ENCODE measurements at regions not wholly inside any gene's neighbourhood (a gene's known extent, or its start where the extent isn't known, plus 50 kb on each side); places are given as distances from the start of the nearest gene placed in this dataset.

DNA sequence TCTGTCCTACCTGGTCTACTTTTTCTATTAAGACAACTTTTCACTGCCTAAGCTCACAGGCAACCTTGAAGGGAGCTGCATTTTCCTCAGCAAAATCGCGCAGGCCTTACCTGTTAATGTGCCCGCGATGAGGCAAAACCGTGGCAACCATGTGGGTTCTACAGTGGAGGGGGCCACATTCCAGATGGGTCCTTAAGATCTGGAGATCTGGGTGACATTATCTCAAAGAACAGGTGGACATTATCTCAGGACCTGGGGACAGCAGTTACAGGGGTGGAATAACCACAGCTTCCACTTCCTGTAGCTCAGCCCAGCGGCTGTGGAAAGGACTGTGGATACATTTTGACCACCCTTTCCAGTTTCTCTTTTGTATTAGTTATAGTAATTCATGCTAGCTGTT, 112.8 kb upstream of the PTCH1 start:
- POLR2A ChIA-PET, result no interaction called here
- ATAC-seq (ENCODE audit: poor library complexity), result no peak
- no peak overlapping the region for H3K4me3 Mint-ChIP-seq
- intact Hi-C loops (cut with DNase I, micrococcal nuclease), result no loop called here
- no peak overlapping the region for H3K27ac Mint-ChIP-seq
- no peak for TF ChIP-seq CTCF (IDR thresholded peaks at IDR 0.05)
- H3K27me3 Mint-ChIP-seq, result peaks cover 7% of the 10 kb centered on the region
- Histone ChIP-seq H3K4me3 (ENCODE audit: low read length) (no peak overlapping the region), H3K9me3 (ENCODE audit: control insufficient read depth in 1 of 2, insufficient read depth in 1 of 2, low read length in 2 of 2) (peaks cover 0 to 17% of the 10 kb centered on the region in 2 experiments), H3K27ac (ENCODE audit: low read depth in 1 of 2, low read length in 2 of 2) (no peak overlapping the region), H3K36me3 (ENCODE audit: insufficient read depth, low read length) (no peaks in the 10 kb centered on the region), H3K4me1 (ENCODE audit: insufficient read depth, low read length) (peaks cover 14% of the 10 kb centered on the region), H3K27me3 (ENCODE audit: control insufficient read depth in 1 of 2, insufficient read depth in 2 of 2, low read length in 2 of 2) (peaks cover 0 to 3% of the 10 kb centered on the region in 2 experiments)
- H3K4me1 Mint-ChIP-seq (ENCODE audit: low read depth), result peaks cover 18% of the 10 kb centered on the region
- H3K9me3 Mint-ChIP-seq, result no peaks in the 10 kb centered on the region
- DNase-seq, result no peak
- H3K36me3 Mint-ChIP-seq (ENCODE audit: low read depth), result no peaks in the 10 kb centered on the region
- CTCF ChIA-PET, result no interaction called here

GRCh38 chr9:95627802-95628201, 111.0 kb upstream of the PTCH1 start:
- Histone ChIP-seq H3K27ac (ENCODE audit: low read depth in 1 of 2, low read length in 2 of 2) (no peak overlapping the region), H3K9me3 (ENCODE audit: control insufficient read depth in 1 of 2, insufficient read depth in 1 of 2, low read length in 2 of 2) (peaks cover 0 to 17% of the 10 kb centered on the region in 2 experiments), H3K27me3 (ENCODE audit: control insufficient read depth in 1 of 2, insufficient read depth in 2 of 2, low read length in 2 of 2) (peaks cover 0 to 3% of the 10 kb centered on the region in 2 experiments), H3K4me3 (ENCODE audit: low read length) (no peak overlapping the region), H3K36me3 (ENCODE audit: insufficient read depth, low read length) (no peaks in the 10 kb centered on the region), H3K4me1 (ENCODE audit: insufficient read depth, low read length) (peaks cover 14% of the 10 kb centered on the region)
- intact Hi-C loops (cut with DNase I, micrococcal nuclease), result no loop called here
- H3K4me3 Mint-ChIP-seq, result no peak overlapping the region
- POLR2A ChIA-PET, result no interaction called here
- no peaks in the 10 kb centered on the region for H3K36me3 Mint-ChIP-seq (ENCODE audit: low read depth)
- ATAC-seq (ENCODE audit: poor library complexity) (no peak), DNase-seq (no peak)
- peaks cover 18% of the 10 kb centered on the region for H3K4me1 Mint-ChIP-seq (ENCODE audit: low read depth)
- no peak overlapping the region for H3K27ac Mint-ChIP-seq
- no peaks in the 10 kb centered on the region for H3K9me3 Mint-ChIP-seq
- peaks cover 12% of the 10 kb centered on the region for H3K27me3 Mint-ChIP-seq
- no peak for TF ChIP-seq CTCF (IDR thresholded peaks at IDR 0.05)
- CTCF ChIA-PET, result no interaction called here

DNA sequence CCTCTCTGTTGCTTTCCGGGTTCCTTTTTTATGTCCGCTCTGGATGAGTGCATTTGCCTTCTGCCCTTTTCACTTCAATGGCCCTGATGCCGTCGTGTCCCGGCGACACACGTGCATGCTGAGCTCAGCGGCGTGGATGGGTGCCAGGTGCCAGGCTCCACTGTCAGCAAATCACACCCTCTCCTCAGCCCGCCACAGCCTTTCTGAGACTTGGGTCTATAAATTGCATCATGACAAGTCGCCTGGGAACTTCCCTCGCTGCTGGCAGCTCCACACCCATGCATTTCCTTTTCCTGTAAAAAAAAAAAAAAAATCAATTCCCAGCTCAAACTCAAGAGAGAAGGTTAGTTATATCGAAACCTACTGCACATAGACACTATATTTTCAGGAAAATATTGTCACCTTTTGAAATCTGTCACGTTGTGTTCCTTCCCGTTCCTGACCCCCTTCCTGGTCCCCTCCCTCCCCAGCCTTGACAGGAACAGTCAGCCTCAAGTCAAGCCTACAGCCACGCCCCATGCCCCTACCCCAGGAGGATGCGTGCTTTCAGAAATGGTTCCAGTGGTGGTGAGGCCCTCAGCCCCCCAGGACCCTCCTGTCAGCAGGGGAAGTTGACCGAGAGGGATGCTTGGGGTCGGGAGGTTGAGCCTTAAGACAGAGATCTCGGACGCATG, 110.3 kb upstream of the PTCH1 start:
- H3K36me3 Mint-ChIP-seq (ENCODE audit: low read depth), result no peaks in the 10 kb centered on the region
- ATAC-seq (ENCODE audit: poor library complexity), result peak; percentile 60
- Histone ChIP-seq H3K27me3 (ENCODE audit: control insufficient read depth in 1 of 2, insufficient read depth in 2 of 2, low read length in 2 of 2) (peaks cover 0 to 3% of the 10 kb centered on the region in 2 experiments), H3K36me3 (ENCODE audit: insufficient read depth, low read length) (no peaks in the 10 kb centered on the region), H3K9me3 (ENCODE audit: control insufficient read depth in 1 of 2, insufficient read depth in 1 of 2, low read length in 2 of 2) (peaks cover 0 to 17% of the 10 kb centered on the region in 2 experiments), H3K4me1 (ENCODE audit: insufficient read depth, low read length) (peaks cover 14% of the 10 kb centered on the region), H3K27ac (ENCODE audit: low read depth in 1 of 2, low read length in 2 of 2) (no peak overlapping the region), H3K4me3 (ENCODE audit: low read length) (no peak overlapping the region)
- CTCF ChIA-PET, result interaction anchor here (0.5 kb wide), 1 partner anchor 144 kb away, joined by 4 read pairs; no protein-coding TSS in a partner anchor
- H3K27me3 Mint-ChIP-seq, result peaks cover 12% of the 10 kb centered on the region
- no peaks in the 10 kb centered on the region for H3K9me3 Mint-ChIP-seq
- POLR2A ChIA-PET, result no interaction called here
- DNase-seq, result peak in 7 of 14 experiments; percentile 5 to 65 (median 23)
- H3K27ac Mint-ChIP-seq, result no peak overlapping the region
- H3K4me3 Mint-ChIP-seq, result no peak overlapping the region
- intact Hi-C loops (cut with DNase I, micrococcal nuclease), result no loop called here
- TF ChIP-seq CTCF (IDR thresholded peaks at IDR 0.05), result no peak
- peaks cover 18% of the 10 kb centered on the region for H3K4me1 Mint-ChIP-seq (ENCODE audit: low read depth)
